VCaP (cell line): ENCODE measurements at regions not wholly inside any gene's neighbourhood (a gene's known extent, or its start where the extent isn't known, plus 50 kb on each side); places are given as distances from the start of the nearest gene placed in this dataset.

ENCODE experiments used
- H3K27ac ChIP-seq: fragments of 450-650 bp; 2 replicates; pipeline ENCODE4 v1.5.1; 2017
- CTCF ChIP-seq: fragments of 450-650 bp; conservative IDR thresholded peaks from 2 replicates; pipeline ENCODE4 v1.5.1; 2017; ENCODE audit warnings: mild to moderate bottlenecking, moderate library complexity

- H3K27ac ChIP-seq: no peak overlapping the region
- no peak for TF ChIP-seq CTCF
These were observed 146.1 kb upstream of the ZSWIM2 start for GRCh38 chr2:186995092-186995491.

GRCh38 chr2:186992597-186992996, 143.6 kb upstream of the ZSWIM2 start:
- no peak overlapping the region for H3K27ac ChIP-seq
- no peak for TF ChIP-seq CTCF

- H3K27ac ChIP-seq: no peak overlapping the region
- peak; percentile 34; the same call in 1 of the 2 replicates for TF ChIP-seq CTCF
These were observed 142.9 kb upstream of the ZSWIM2 start for GRCh38 chr2:186991766-186992417.

- H3K27ac ChIP-seq: no peak overlapping the region
- TF ChIP-seq CTCF: no peak
These were observed 136.0 kb upstream of the ZSWIM2 start for GRCh38 chr2:186984966-186985365.

GRCh38 chr2:186984481-186984880, 135.5 kb upstream of the ZSWIM2 start:
- no peak for TF ChIP-seq CTCF
- no peak overlapping the region for H3K27ac ChIP-seq

GRCh38 chr2:186980787-186981550, 132.0 kb upstream of the ZSWIM2 start:
- no peak overlapping the region for H3K27ac ChIP-seq
- no peak for TF ChIP-seq CTCF

- no peak for TF ChIP-seq CTCF
- no peak overlapping the region for H3K27ac ChIP-seq
These were observed 131.1 kb upstream of the ZSWIM2 start for GRCh38 chr2:186980117-186980442.
